CD4-positive, alpha-beta T cell treated with Interferon alpha-2 for 1 hour (primary cell): ENCODE measurements at regions not wholly inside any gene's neighbourhood (a gene's known extent, or its start where the extent isn't known, plus 50 kb on each side); places are given as distances from the start of the nearest gene placed in this dataset.
"Not testable (repeated sequence)": the region's sequence is repeated elsewhere in the genome, so short reads cannot be mapped to it uniquely, and the experiment has no call there.

Experiments
- DNase-seq, 2 donors: peaks; one replicate each; pipeline ENCODE4 v3.0.0-alpha.2; 2020 to 2022

- DNase-seq, result no peak
These were observed 999.4 kb upstream of the GJE1 start for GRCh38 chr6:141133346-141133745.

GRCh38 chr6:141131616-141132015 is 1001.1 kb upstream of the GJE1 start:
- no peak for DNase-seq

GRCh38 chr6:141123497-141123896 is 1009.2 kb upstream of the GJE1 start:
- no peak for DNase-seq

- no peak for DNase-seq
These were observed 1009.7 kb upstream of the GJE1 start for GRCh38 chr6:141123049-141123448.

- DNase-seq, result no peak
These were observed 1013.7 kb upstream of the GJE1 start for GRCh38 chr6:141118991-141119390.

GRCh38 chr6:141117874-141118273 is 1014.9 kb upstream of the GJE1 start:
- no peak for DNase-seq

GRCh38 chr6:141110481-141110880 is 1022.2 kb upstream of the GJE1 start:
- no peak for DNase-seq

- DNase-seq, result no peak
These were observed 1025.0 kb upstream of the GJE1 start for GRCh38 chr6:141107591-141108160.

GRCh38 chr6:141105481-141105880 is 1027.2 kb upstream of the GJE1 start:
- DNase-seq, result no peak

GRCh38 chr6:141103246-141103645 is 1029.5 kb upstream of the GJE1 start:
- DNase-seq, result no peak

GRCh38 chr6:141097471-141097870 is 1035.3 kb upstream of the GJE1 start:
- no peak for DNase-seq

GRCh38 chr6:141095308-141095707 is 1037.4 kb upstream of the GJE1 start:
- DNase-seq, result no peak

GRCh38 chr6:141088171-141088570 is 1044.6 kb upstream of the GJE1 start:
- no peak for DNase-seq

- DNase-seq, result peak in 1 of 2 donors; percentile 2
These were observed 1055.1 kb upstream of the GJE1 start for GRCh38 chr6:141077355-141078333.

GRCh38 chr6:141057761-141058160 is 1075.0 kb upstream of the GJE1 start:
- DNase-seq, result no peak

- no peak for DNase-seq
These were observed 1075.6 kb upstream of the GJE1 start for GRCh38 chr6:141056945-141057625.

- no peak for DNase-seq
These were observed 1082.3 kb upstream of the GJE1 start for GRCh38 chr6:141050471-141050870.

- DNase-seq, result no peak
These were observed 1084.3 kb upstream of the GJE1 start for GRCh38 chr6:141048451-141048850.

- not testable (repeated sequence) for DNase-seq
These were observed 1086.2 kb upstream of the GJE1 start for GRCh38 chr6:141046496-141046895.

- DNase-seq, result no peak
These were observed 1091.1 kb upstream of the GJE1 start for GRCh38 chr6:141041596-141042087.

- DNase-seq, result no peak
These were observed 1097.2 kb upstream of the GJE1 start for GRCh38 chr6:141035312-141036200.

GRCh38 chr6:141033101-141033500 is 1099.6 kb upstream of the GJE1 start:
- DNase-seq, result no peak
